Thyroid gland (tissue), 4 donors: ENCODE measurements at regions not wholly inside any gene's neighbourhood (a gene's known extent, or its start where the extent isn't known, plus 50 kb on each side); places are given as distances from the start of the nearest gene placed in this dataset.

Source experiments
- POLR2A ChIP-seq, 2 donors: fragments of 450-650 bp; IDR thresholded peaks; one replicate each; pipeline ENCODE4 v1.6.1; 2017; ENCODE audit warnings: antibody characterized with exemption in 2 of 2, mild to moderate bottlenecking in 2 of 2, moderate library complexity in 1 of 2
- TF ChIP-seq, protein P1 (sequence below), 6 experiments: fragments of 200-600 bp in 3 of 6; fragments of 450-650 bp in 3 of 6; sonication (generic) in 3 of 6; IDR thresholded peaks; one replicate each; pipeline ENCODE4 v1.5.1; 2016 to 2019; ENCODE audit warnings: antibody characterized with exemption in 6 of 6, mild to moderate bottlenecking in 2 of 6, inconsistent platforms in 1 of 6, moderate library complexity in 1 of 6

GRCh38 chr5:162806195-162806594 lies 631.2 kb upstream of the CCNG1 start:
- TF ChIP-seq, protein P1, sequence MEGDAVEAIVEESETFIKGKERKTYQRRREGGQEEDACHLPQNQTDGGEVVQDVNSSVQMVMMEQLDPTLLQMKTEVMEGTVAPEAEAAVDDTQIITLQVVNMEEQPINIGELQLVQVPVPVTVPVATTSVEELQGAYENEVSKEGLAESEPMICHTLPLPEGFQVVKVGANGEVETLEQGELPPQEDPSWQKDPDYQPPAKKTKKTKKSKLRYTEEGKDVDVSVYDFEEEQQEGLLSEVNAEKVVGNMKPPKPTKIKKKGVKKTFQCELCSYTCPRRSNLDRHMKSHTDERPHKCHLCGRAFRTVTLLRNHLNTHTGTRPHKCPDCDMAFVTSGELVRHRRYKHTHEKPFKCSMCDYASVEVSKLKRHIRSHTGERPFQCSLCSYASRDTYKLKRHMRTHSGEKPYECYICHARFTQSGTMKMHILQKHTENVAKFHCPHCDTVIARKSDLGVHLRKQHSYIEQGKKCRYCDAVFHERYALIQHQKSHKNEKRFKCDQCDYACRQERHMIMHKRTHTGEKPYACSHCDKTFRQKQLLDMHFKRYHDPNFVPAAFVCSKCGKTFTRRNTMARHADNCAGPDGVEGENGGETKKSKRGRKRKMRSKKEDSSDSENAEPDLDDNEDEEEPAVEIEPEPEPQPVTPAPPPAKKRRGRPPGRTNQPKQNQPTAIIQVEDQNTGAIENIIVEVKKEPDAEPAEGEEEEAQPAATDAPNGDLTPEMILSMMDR (IDR thresholded peaks at IDR 0.05) = no peak
- no peak for TF ChIP-seq POLR2A (IDR thresholded peaks at IDR 0.05)
